Body of pancreas (tissue), 4 donors: ENCODE measurements at regions not wholly inside any gene's neighbourhood (a gene's known extent, or its start where the extent isn't known, plus 50 kb on each side); places are given as distances from the start of the nearest gene placed in this dataset.
A peak's percentile ranks its signal among the peaks of the same experiment; 100 is the strongest.

ENCODE experiments used
- ATAC-seq: fragments of 150-250 bp; one replicate; pipeline ENCODE4 v1.9.1; 2016
- DNase-seq, 4 donors: peaks; one replicate each; pipeline ENCODE4 v3.0.0-alpha.2; 2019
- H3K27ac ChIP-seq, 4 donors: fragments of 200-600 bp; sonication (generic); 1 replicate in 3 of 4; 2 replicates in 1 of 4; pipeline versions ENCODE4 v1.5.1 to v1.6.1; 2016 to 2019; ENCODE audit warnings: mild to moderate bottlenecking in 1 of 4, mixed read lengths in 1 of 4, moderate library complexity in 1 of 4
- H3K27me3 ChIP-seq, 2 donors: fragments of 200-600 bp; sonication (generic); one replicate each; pipeline ENCODE4 v1.6.0; 2016; ENCODE audit warnings: mild to moderate bottlenecking in 1 of 2
- H3K36me3 ChIP-seq, 2 donors: fragments of 200-600 bp; sonication (generic); replicated peaks in 1 of 2; 2 replicates each; pipeline ENCODE4 v1.5.1; 2016; ENCODE audit warnings: low read depth in 2 of 2; ENCODE audit not compliant: insufficient read depth in 1 of 2
- H3K4me1 ChIP-seq: fragments of 200-600 bp; sonication (generic); one replicate; pipeline ENCODE4 v1.6.0; 2016
- H3K4me3 ChIP-seq, 2 donors: fragments of 200-600 bp; sonication (generic); 1 replicate in 1 of 2; 2 replicates in 1 of 2; pipeline ENCODE4 v1.5.1; 2016 to 2019
- H3K9me3 ChIP-seq, 3 donors: fragments of 200-600 bp; sonication (generic); 1 replicate in 2 of 3; 2 replicates in 1 of 3; pipeline ENCODE4 v1.5.1; 2016
- CTCF ChIP-seq, 7 experiments: fragments of 450-650 bp in 4 of 7; fragments of 200-600 bp in 3 of 7; sonication (generic) in 3 of 7; IDR thresholded peaks; one replicate each; pipeline ENCODE4 v1.5.1; 2016 to 2019; ENCODE audit warnings: antibody characterized with exemption in 7 of 7
- POLR2A ChIP-seq, 3 donors: fragments of 450-650 bp; IDR thresholded peaks; one replicate each; pipeline ENCODE4 v1.6.1; 2016; ENCODE audit warnings: antibody characterized with exemption in 3 of 3, mild to moderate bottlenecking in 2 of 3
- WGBS, 2 donors: methylation state at CpG; one replicate each; pipeline ENCODE4 v1.1.5; 2017; 5-methylcytosine and 5-hydroxymethylcytosine counted together
- intact Hi-C: fragments of 100-400 bp; cut with DNase I; formaldehyde crosslinking; loops from one replicate; pipeline ENCODE4 v1.15.1; 2023

- Histone ChIP-seq H3K36me3 (no peaks in the 10 kb centered on the region), H3K27ac (no peak overlapping the region), H3K9me3 (no peaks in the 10 kb centered on the region), H3K4me3 (no peak overlapping the region), H3K27me3 (no peaks in the 10 kb centered on the region), H3K4me1 (no peaks in the 10 kb centered on the region)
- 57 to 58% methylated on average over 2 of the region's 2 CpGs for WGBS, 2 donors
- intact Hi-C loops: no loop called here
- ATAC-seq: no peak
- DNase-seq: no peak
- TF ChIP-seq CTCF (IDR thresholded peaks at IDR 0.05) (no peak), POLR2A (IDR thresholded peaks at IDR 0.05) (no peak)
Measured at GRCh38 chr6:63436356-63436755, 116.6 kb upstream of the LGSN start.

- ATAC-seq: no peak
- H3K4me3 ChIP-seq: no peak overlapping the region
- H3K27ac ChIP-seq: no peak overlapping the region
- intact Hi-C loops: no loop called here
- no peak for DNase-seq
- H3K9me3 ChIP-seq: no peaks in the 10 kb centered on the region
- no peak for TF ChIP-seq CTCF (IDR thresholded peaks at IDR 0.05)
- TF ChIP-seq POLR2A (IDR thresholded peaks at IDR 0.05): no peak
- H3K27me3 ChIP-seq: no peaks in the 10 kb centered on the region
- H3K36me3 ChIP-seq: no peaks in the 10 kb centered on the region
- 93 to 98% methylated on average over 3 of the region's 3 CpGs for WGBS, 2 donors
- no peaks in the 10 kb centered on the region for H3K4me1 ChIP-seq
Measured at GRCh38 chr6:63437058-63437457, 117.3 kb upstream of the LGSN start.

GRCh38 chr6:63440057-63440456 lies 120.3 kb upstream of the LGSN start:
- WGBS, 2 donors: 49 to 67% methylated on average over 7 of the region's 7 CpGs
- Histone ChIP-seq H3K9me3 (no peaks in the 10 kb centered on the region), H3K27me3 (no peaks in the 10 kb centered on the region), H3K4me1 (no peaks in the 10 kb centered on the region), H3K4me3 (no peak overlapping the region), H3K27ac (peak overlapping the region in 1 of 4 donors; percentile 16), H3K36me3 (no peaks in the 10 kb centered on the region)
- ATAC-seq (peak; percentile 56), DNase-seq (no peak)
- TF ChIP-seq CTCF (IDR thresholded peaks at IDR 0.05) (no peak), POLR2A (IDR thresholded peaks at IDR 0.05) (no peak)
- intact Hi-C loops: no loop called here

- no peaks in the 10 kb centered on the region for H3K9me3 ChIP-seq
- no peaks in the 10 kb centered on the region for H3K27me3 ChIP-seq
- intact Hi-C loops: no loop called here
- H3K36me3 ChIP-seq: no peaks in the 10 kb centered on the region
- TF ChIP-seq POLR2A (IDR thresholded peaks at IDR 0.05) (no peak), CTCF (IDR thresholded peaks at IDR 0.05) (no peak)
- H3K4me1 ChIP-seq: no peaks in the 10 kb centered on the region
- H3K27ac ChIP-seq: no peak overlapping the region
- no peak overlapping the region for H3K4me3 ChIP-seq
- 91 to 99% methylated on average over 8 to 16 of the region's 16 CpGs for WGBS, 2 donors
- DNase-seq (no peak), ATAC-seq (no peak)
Measured at GRCh38 chr6:63440594-63440993, 120.8 kb upstream of the LGSN start.

- ATAC-seq (no peak), DNase-seq (no peak)
- Histone ChIP-seq H3K4me3 (no peak overlapping the region), H3K36me3 (no peaks in the 10 kb centered on the region), H3K27ac (no peak overlapping the region), H3K27me3 (no peaks in the 10 kb centered on the region), H3K4me1 (no peaks in the 10 kb centered on the region), H3K9me3 (no peaks in the 10 kb centered on the region)
- WGBS, 2 donors: 83 to 89% methylated on average over 12 to 18 of the region's 18 CpGs
- intact Hi-C loops: no loop called here
- TF ChIP-seq CTCF (IDR thresholded peaks at IDR 0.05) (no peak), POLR2A (IDR thresholded peaks at IDR 0.05) (no peak)
Measured at GRCh38 chr6:63441266-63441956, 121.6 kb upstream of the LGSN start.
